WTC11 (cell line): ENCODE measurements at regions not wholly inside any gene's neighbourhood (a gene's known extent, or its start where the extent isn't known, plus 50 kb on each side); places are given as distances from the start of the nearest gene placed in this dataset.

Source experiments
- ATAC-seq: fragments of 200-7000 bp; cut with Tn5 transposase; 2 replicates; pipeline ENCODE4 v1.10.0; 2021; ENCODE audit warnings: mild to moderate bottlenecking, moderate library complexity
- CTCF ChIA-PET: fragments of 300-600 bp; sonication (Branson Sonifier 250); formaldehyde crosslinking; loops from one replicate; lab custom pipeline; 2021; ENCODE audit warnings: antibody characterized with exemption; lab: Charles Lee
- POLR2A ChIA-PET: fragments of 350-600 bp; sonication (Branson Sonifier 250); formaldehyde crosslinking; loops from one replicate; lab custom pipeline; 2021; ENCODE audit warnings: antibody characterized with exemption; lab: Charles Lee
- DNase-seq: peaks from one replicate; pipeline ENCODE4 v3.0.0; 2021; ENCODE audit warnings: low spot score
- H3K27ac Mint-ChIP-seq: 2 replicates; pipeline ENCODE4 v1.8.0; 2021; ENCODE audit warnings: mixed read lengths
- H3K27me3 Mint-ChIP-seq: 2 replicates; pipeline ENCODE4 v1.8.0; 2021; ENCODE audit warnings: low read depth, mild to moderate bottlenecking, moderate library complexity, mixed read lengths
- H3K36me3 Mint-ChIP-seq: 2 replicates; pipeline ENCODE4 v1.8.0; 2021; ENCODE audit warnings: mixed read lengths
- H3K4me1 Mint-ChIP-seq: 2 replicates; pipeline ENCODE4 v1.8.0; 2022; ENCODE audit warnings: mixed read lengths
- H3K4me3 Mint-ChIP-seq: 2 replicates; pipeline ENCODE4 v1.8.0; 2021; ENCODE audit warnings: mild to moderate bottlenecking, moderate library complexity, mixed read lengths
- H3K9me3 Mint-ChIP-seq: 2 replicates; pipeline ENCODE4 v1.8.0; 2021; ENCODE audit warnings: mixed read lengths
- AR ChIP-seq: fragments of 250-450 bp; sonication (Bioruptor Pico); IDR thresholded peaks from 2 replicates; pipeline ENCODE4 v1.9.0; 2021; ENCODE audit warnings: mild to moderate bottlenecking
- ATF1 ChIP-seq: sonication (generic); formaldehyde crosslinking; IDR thresholded peaks from 2 replicates; pipeline ENCODE4 v1.8.1; 2023; ENCODE audit warnings: mild to moderate bottlenecking, moderate library complexity, missing genetic modification reagents
- CREM ChIP-seq: sonication (generic); formaldehyde crosslinking; IDR thresholded peaks from 2 replicates; pipeline ENCODE4 v1.8.1; 2022; ENCODE audit warnings: mild to moderate bottlenecking, missing genetic modification reagents, moderate library complexity
- EMX1 ChIP-seq: fragments of 250-450 bp; sonication (Bioruptor Pico); IDR thresholded peaks from 2 replicates; pipeline ENCODE4 v1.8.0; 2021; ENCODE audit warnings: mild to moderate bottlenecking
- ERG ChIP-seq: fragments of 250-450 bp; sonication (Bioruptor Pico); IDR thresholded peaks from 2 replicates; pipeline ENCODE4 v1.8.0; 2021; ENCODE audit warnings: mild to moderate bottlenecking
- ESRRA ChIP-seq: sonication (generic); formaldehyde crosslinking; IDR thresholded peaks from 2 replicates; pipeline ENCODE4 v1.8.1; 2022; ENCODE audit warnings: mild to moderate bottlenecking, missing genetic modification reagents, borderline replicate concordance
- FOXP1 ChIP-seq: sonication (generic); formaldehyde crosslinking; IDR thresholded peaks from 2 replicates; pipeline ENCODE4 v1.8.0; 2022; ENCODE audit warnings: missing genetic modification reagents, mild to moderate bottlenecking, moderate library complexity, borderline replicate concordance
- IRF1 ChIP-seq: sonication (generic); formaldehyde crosslinking; IDR thresholded peaks from 2 replicates; pipeline ENCODE4 v1.8.0; 2023; ENCODE audit warnings: missing genetic modification reagents
- JAZF1 ChIP-seq: fragments of 250-450 bp; sonication (Bioruptor Pico); IDR thresholded peaks from 2 replicates; pipeline ENCODE4 v1.9.0; 2021; ENCODE audit warnings: moderate library complexity, mild to moderate bottlenecking, inconsistent platforms
- MLX ChIP-seq: sonication (generic); formaldehyde crosslinking; IDR thresholded peaks from 2 replicates; pipeline ENCODE4 v1.8.1; 2023; ENCODE audit warnings: mild to moderate bottlenecking, missing genetic modification reagents, moderate library complexity
- PREB ChIP-seq: sonication (generic); formaldehyde crosslinking; IDR thresholded peaks from 2 replicates; pipeline ENCODE4 v1.8.1; 2022; ENCODE audit warnings: mild to moderate bottlenecking, missing genetic modification reagents, moderate library complexity, borderline replicate concordance
- RORB ChIP-seq: fragments of 250-450 bp; sonication (Bioruptor Pico); IDR thresholded peaks from 2 replicates; pipeline ENCODE4 v1.9.0; 2021; ENCODE audit warnings: mild to moderate bottlenecking
- SMAD4 ChIP-seq: sonication (generic); formaldehyde crosslinking; IDR thresholded peaks from 2 replicates; pipeline ENCODE4 v1.8.0; 2022; ENCODE audit warnings: mild to moderate bottlenecking, missing genetic modification reagents
- SOX15 ChIP-seq: fragments of 250-450 bp; sonication (Bioruptor Pico); IDR thresholded peaks from 2 replicates; pipeline ENCODE4 v1.9.0; 2021; ENCODE audit warnings: mild to moderate bottlenecking
- ZBTB43 ChIP-seq: sonication (generic); formaldehyde crosslinking; IDR thresholded peaks from 2 replicates; pipeline ENCODE4 v1.8.1; 2023; ENCODE audit warnings: mild to moderate bottlenecking, missing genetic modification reagents
- ZNF121 ChIP-seq: sonication (generic); formaldehyde crosslinking; IDR thresholded peaks from 2 replicates; pipeline ENCODE4 v1.8.0; 2023; ENCODE audit warnings: missing genetic modification reagents
- ZNF281 ChIP-seq: sonication (generic); formaldehyde crosslinking; IDR thresholded peaks from 2 replicates; pipeline ENCODE4 v1.8.0; 2023; ENCODE audit warnings: mild to moderate bottlenecking, missing genetic modification reagents
- ZNF317 ChIP-seq: sonication (generic); formaldehyde crosslinking; IDR thresholded peaks from 2 replicates; pipeline ENCODE4 v1.8.1; 2023; ENCODE audit warnings: low read depth, mild to moderate bottlenecking, moderate library complexity, missing genetic modification reagents, borderline replicate concordance
- ZNF423 ChIP-seq: fragments of 250-450 bp; sonication (Bioruptor Pico); IDR thresholded peaks from 2 replicates; pipeline ENCODE4 v2.1.2; 2022; ENCODE audit warnings: mild to moderate bottlenecking, moderate library complexity
- ZNF512 ChIP-seq: sonication (generic); formaldehyde crosslinking; IDR thresholded peaks from 2 replicates; pipeline ENCODE4 v1.8.1; 2022; ENCODE audit warnings: missing genetic modification reagents, borderline replicate concordance
- ZNF671 ChIP-seq: fragments of 250-450 bp; sonication (Bioruptor Pico); IDR thresholded peaks from 2 replicates; pipeline ENCODE4 v1.8.0; 2021; ENCODE audit warnings: mild to moderate bottlenecking
- ZSCAN18 ChIP-seq: fragments of 250-450 bp; sonication (Bioruptor Pico); IDR thresholded peaks from 2 replicates; pipeline ENCODE4 v2.1.2; 2022; ENCODE audit warnings: mild to moderate bottlenecking, moderate library complexity

GRCh38 chr1:30425046-30425445 lies 298.3 kb downstream of the MATN1 start (continued):
- TF ChIP-seq MLX (CRISPR knock-in tag) (no peak), PREB (CRISPR knock-in tag) (no peak), ZNF671 (CRISPR knock-in tag) (no peak), JAZF1 (CRISPR knock-in tag) (no peak)

- H3K27ac Mint-ChIP-seq, result no peak overlapping the region
- peaks cover 9% of the 10 kb centered on the region; the same call in 1 of the 2 replicates for H3K9me3 Mint-ChIP-seq
- ChIA-PET CTCF (interaction anchor here (0.9 kb wide), 1 partner anchor 15 kb away, joined by 3 read pairs; no protein-coding TSS in a partner anchor), POLR2A (no interaction called here)
- DNase-seq, result no peak
- no peaks in the 10 kb centered on the region; the same call in 1 of the 2 replicates for H3K27me3 Mint-ChIP-seq
- no peak for ATAC-seq
- peaks cover 2% of the 10 kb centered on the region; the same call in 1 of the 2 replicates for H3K4me1 Mint-ChIP-seq
- no peaks in the 10 kb centered on the region for H3K36me3 Mint-ChIP-seq
- no peak overlapping the region for H3K4me3 Mint-ChIP-seq
- no peak for TF ChIP-seq IRF1 (CRISPR knock-in tag)
- TF ChIP-seq AR (CRISPR knock-in tag), result no peak
- TF ChIP-seq ZNF423, result no peak
- TF ChIP-seq SOX15 (CRISPR knock-in tag), result no peak
- TF ChIP-seq FOXP1, result no peak
- no peak for TF ChIP-seq EMX1 (CRISPR knock-in tag)
- no peak for TF ChIP-seq ZBTB43
- TF ChIP-seq ZNF512, result no peak
- TF ChIP-seq ESRRA (CRISPR knock-in tag), result no peak
- TF ChIP-seq ERG (CRISPR knock-in tag), result no peak
- no peak for TF ChIP-seq ZSCAN18
- TF ChIP-seq ATF1, result no peak
- no peak for TF ChIP-seq ZNF121 (CRISPR knock-in tag)
- TF ChIP-seq ZNF671 (CRISPR knock-in tag), result no peak
- no peak for TF ChIP-seq CREM (CRISPR knock-in tag)
- TF ChIP-seq SMAD4 (CRISPR knock-in tag), result no peak
- TF ChIP-seq ZNF281, result no peak
- no peak for TF ChIP-seq RORB
- no peak for TF ChIP-seq ZNF317 (CRISPR knock-in tag)
These were observed 299.8 kb downstream of the MATN1 start for GRCh38 chr1:30423570-30423969.
